Kidney glomerular epithelial cell (primary cell): ENCODE measurements at regions not wholly inside any gene's neighbourhood (a gene's known extent, or its start where the extent isn't known, plus 50 kb on each side); places are given as distances from the start of the nearest gene placed in this dataset.
"Not testable (repeated sequence)": the region's sequence is repeated elsewhere in the genome, so short reads cannot be mapped to it uniquely, and the experiment has no call there.

Experiments
- DNase-seq: peaks from one replicate; lab custom pipeline; 2025; lab: John Stamatoyannopoulos, UW

- DNase-seq: no peak
These were observed 90.4 kb upstream of the RBMS1 start for GRCh38 chr2:160583813-160584537.

GRCh38 chr2:160584972-160585494 lies 91.4 kb upstream of the RBMS1 start:
- DNase-seq: no peak

- DNase-seq: no peak
These were observed 97.1 kb upstream of the RBMS1 start for GRCh38 chr2:160590664-160591063.

- DNase-seq: no peak
These were observed 98.8 kb upstream of the RBMS1 start for GRCh38 chr2:160592401-160592800.

- no peak for DNase-seq
These were observed 99.4 kb upstream of the RBMS1 start for GRCh38 chr2:160592993-160593392.

GRCh38 chr2:160596441-160596840 lies 102.8 kb upstream of the RBMS1 start:
- no peak for DNase-seq

GRCh38 chr2:160600437-160600836 lies 106.8 kb upstream of the RBMS1 start:
- DNase-seq: not testable (repeated sequence)

- no peak for DNase-seq
These were observed 108.5 kb upstream of the RBMS1 start for GRCh38 chr2:160602073-160602472.

GRCh38 chr2:160603771-160604510 lies 110.3 kb upstream of the RBMS1 start:
- no peak for DNase-seq

- DNase-seq: no peak
These were observed 112.7 kb upstream of the RBMS1 start for GRCh38 chr2:160606341-160606740.

GRCh38 chr2:160608599-160608998 lies 115.0 kb upstream of the RBMS1 start:
- DNase-seq: no peak

- DNase-seq: no peak
These were observed 115.7 kb upstream of the RBMS1 start for GRCh38 chr2:160609346-160609745.

GRCh38 chr2:160610041-160610440 lies 116.4 kb upstream of the RBMS1 start:
- DNase-seq: no peak

GRCh38 chr2:160612266-160612856 lies 118.8 kb upstream of the RBMS1 start:
- DNase-seq: no peak

- DNase-seq: no peak
These were observed 120.0 kb upstream of the RBMS1 start for GRCh38 chr2:160613466-160614153.

- no peak for DNase-seq
These were observed 120.8 kb upstream of the RBMS1 start for GRCh38 chr2:160614391-160614790.

- DNase-seq: no peak
These were observed 122.1 kb upstream of the RBMS1 start for GRCh38 chr2:160615706-160616105.

- no peak for DNase-seq
These were observed 122.5 kb upstream of the RBMS1 start for GRCh38 chr2:160616149-160616548.

- DNase-seq: no peak
These were observed 128.1 kb upstream of the RBMS1 start for GRCh38 chr2:160621748-160622147.

- not testable (repeated sequence) for DNase-seq
These were observed 134.5 kb upstream of the RBMS1 start for GRCh38 chr2:160628020-160628637.

- no peak for DNase-seq
These were observed 135.2 kb upstream of the RBMS1 start for GRCh38 chr2:160628811-160629210.
